Keratinocyte (primary cell): ENCODE measurements at regions not wholly inside any gene's neighbourhood (a gene's known extent, or its start where the extent isn't known, plus 50 kb on each side); places are given as distances from the start of the nearest gene placed in this dataset.
"Not testable (repeated sequence)": the region's sequence is repeated elsewhere in the genome, so short reads cannot be mapped to it uniquely, and the experiment has no call there.

Experiments
- DNase-seq: peaks from one replicate; pipeline ENCODE4 v3.0.0-alpha.2; 2011; ENCODE audit warnings: low read depth, missing footprints, low spot score
- FAIRE-seq: peaks from 2 replicates; lab custom pipeline; 2011; peaks lifted over from hg19 to GRCh38; lab: Jason Lieb, UNC
- H2AFZ ChIP-seq: 2 replicates; pipeline ENCODE4 v1.6.0; 2012; ENCODE audit warnings: low read length, control low read depth, inconsistent platforms; ENCODE audit not compliant: control insufficient read depth
- H3K27ac ChIP-seq: 2 replicates; pipeline ENCODE4 v1.5.1; 2011; ENCODE audit warnings: low read length; ENCODE audit not compliant: control insufficient read depth, insufficient read depth
- H3K27me3 ChIP-seq: 3 replicates; pipeline ENCODE4 v1.6.0; 2011; ENCODE audit warnings: low read length; ENCODE audit not compliant: control insufficient read depth, insufficient read depth; ENCODE audit errors: extremely low read depth
- H3K36me3 ChIP-seq, 2 experiments: 2 replicates in 1 of 2; 3 replicates in 1 of 2; pipeline ENCODE4 v1.5.1; 2011; ENCODE audit warnings: low read length in 2 of 2, mild to moderate bottlenecking in 1 of 2; ENCODE audit not compliant: control insufficient read depth in 2 of 2, insufficient read depth in 2 of 2; ENCODE audit errors: extremely low read depth in 1 of 2
- H3K4me1 ChIP-seq: 3 replicates; pipeline ENCODE4 v1.5.1; 2011; ENCODE audit warnings: low read length; ENCODE audit not compliant: control insufficient read depth, insufficient read depth; ENCODE audit errors: extremely low read depth
- H3K4me2 ChIP-seq: 3 replicates; pipeline ENCODE4 v1.6.0; 2011; ENCODE audit warnings: low read depth, low read length; ENCODE audit not compliant: control insufficient read depth, insufficient read depth; ENCODE audit errors: extremely low read depth
- H3K4me3 ChIP-seq, 3 experiments: fragments of 200-600 bp in 1 of 3; sonication (generic) in 1 of 3; 2 replicates in 2 of 3; 3 replicates in 1 of 3; pipeline ENCODE4 v1.5.1; 2011 to 2016; ENCODE audit warnings: low read length in 3 of 3, mild to moderate bottlenecking in 3 of 3, control low read depth in 2 of 3, inconsistent platforms in 1 of 3, low read depth in 1 of 3, mixed read lengths in 1 of 3, mixed run types in 1 of 3, moderate library complexity in 1 of 3; ENCODE audit not compliant: control insufficient read depth in 2 of 3, insufficient read depth in 2 of 3; ENCODE audit errors: extremely low read depth in 1 of 3
- H3K79me2 ChIP-seq: 2 replicates; pipeline ENCODE4 v1.6.0; 2012; ENCODE audit warnings: low read length; ENCODE audit not compliant: control insufficient read depth, insufficient read depth
- H3K9ac ChIP-seq: 3 replicates; pipeline ENCODE4 v1.6.0; 2011; ENCODE audit warnings: low read length; ENCODE audit not compliant: control insufficient read depth, insufficient read depth; ENCODE audit errors: extremely low read depth
- H3K9me1 ChIP-seq: 3 replicates; pipeline ENCODE4 v1.6.0; 2011; ENCODE audit warnings: low read length; ENCODE audit not compliant: control insufficient read depth, insufficient read depth; ENCODE audit errors: extremely low read depth
- H3K9me3 ChIP-seq: 2 replicates; pipeline ENCODE4 v1.5.1; 2012; ENCODE audit warnings: low read depth, low read length; ENCODE audit not compliant: control insufficient read depth
- H4K20me1 ChIP-seq: 3 replicates; pipeline ENCODE4 v1.6.0; 2011; ENCODE audit warnings: low read length; ENCODE audit not compliant: control insufficient read depth, insufficient read depth; ENCODE audit errors: extremely low read depth
- EZH2 ChIP-seq: IDR thresholded peaks from one replicate; pipeline ENCODE4 v1.6.1; 2012; ENCODE audit warnings: inconsistent platforms, mild to moderate bottlenecking, low read length, moderate library complexity
- dilution Hi-C: fragments of 300-500 bp; cut with MboI; formaldehyde crosslinking; loops from one replicate; pipeline ENCODE4 v1.7.0; 2020; ENCODE audit warnings: low sequenced_read_pairs; ENCODE audit not compliant: extremely low pct_ligation_motif_present
- TF ChIP-seq, protein P1 (sequence below), 3 experiments: IDR thresholded peaks in 1 of 3; conservative IDR thresholded peaks in 1 of 3; optimal IDR thresholded peaks in 1 of 3; 2 replicates in 2 of 3; 3 replicates in 1 of 3; pipeline versions ENCODE3 to v1.5.1; 2011; ENCODE audit warnings: low read length in 3 of 3, mild to moderate bottlenecking in 3 of 3, moderate library complexity in 2 of 3, control low read depth in 1 of 3, inconsistent platforms in 1 of 3; ENCODE audit not compliant: insufficient read depth in 2 of 3; ENCODE audit errors: extremely low read depth in 1 of 3

DNA sequence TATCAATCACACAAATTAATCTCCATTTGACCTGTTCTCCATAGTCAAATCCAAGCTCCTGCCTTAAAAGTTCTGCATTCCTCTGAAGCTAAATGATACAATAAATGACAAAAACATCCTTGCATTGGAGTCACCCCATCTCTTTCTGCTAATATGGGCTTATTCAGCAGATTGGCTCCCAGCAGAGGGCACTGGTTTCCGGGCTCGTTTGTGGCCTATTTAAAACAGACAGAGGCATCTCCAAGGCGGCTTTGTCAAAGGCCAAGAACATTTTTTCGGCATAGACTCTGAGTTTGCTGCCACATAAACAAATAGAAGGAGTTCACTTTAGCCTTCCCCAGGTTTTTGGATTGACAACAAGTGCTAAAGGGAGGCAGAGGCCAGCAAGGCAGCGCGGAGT, 204.4 kb upstream of the RASGRP1 start:
- H3K9me3 ChIP-seq = no peaks in the 10 kb centered on the region
- no peak for DNase-seq
- H3K9ac ChIP-seq = no peak overlapping the region
- no peak for FAIRE-seq
- no peak overlapping the region for H3K4me3 ChIP-seq
- no peak overlapping the region for H3K27ac ChIP-seq
- H3K9me1 ChIP-seq = no peaks in the 10 kb centered on the region
- H2AFZ ChIP-seq = no peak overlapping the region
- no peaks in the 10 kb centered on the region for H3K79me2 ChIP-seq
- TF ChIP-seq, protein P1, sequence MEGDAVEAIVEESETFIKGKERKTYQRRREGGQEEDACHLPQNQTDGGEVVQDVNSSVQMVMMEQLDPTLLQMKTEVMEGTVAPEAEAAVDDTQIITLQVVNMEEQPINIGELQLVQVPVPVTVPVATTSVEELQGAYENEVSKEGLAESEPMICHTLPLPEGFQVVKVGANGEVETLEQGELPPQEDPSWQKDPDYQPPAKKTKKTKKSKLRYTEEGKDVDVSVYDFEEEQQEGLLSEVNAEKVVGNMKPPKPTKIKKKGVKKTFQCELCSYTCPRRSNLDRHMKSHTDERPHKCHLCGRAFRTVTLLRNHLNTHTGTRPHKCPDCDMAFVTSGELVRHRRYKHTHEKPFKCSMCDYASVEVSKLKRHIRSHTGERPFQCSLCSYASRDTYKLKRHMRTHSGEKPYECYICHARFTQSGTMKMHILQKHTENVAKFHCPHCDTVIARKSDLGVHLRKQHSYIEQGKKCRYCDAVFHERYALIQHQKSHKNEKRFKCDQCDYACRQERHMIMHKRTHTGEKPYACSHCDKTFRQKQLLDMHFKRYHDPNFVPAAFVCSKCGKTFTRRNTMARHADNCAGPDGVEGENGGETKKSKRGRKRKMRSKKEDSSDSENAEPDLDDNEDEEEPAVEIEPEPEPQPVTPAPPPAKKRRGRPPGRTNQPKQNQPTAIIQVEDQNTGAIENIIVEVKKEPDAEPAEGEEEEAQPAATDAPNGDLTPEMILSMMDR (optimal IDR thresholded peaks at IDR 0.05 in 1 of 3, IDR thresholded peaks at IDR 0.05 in 1 of 3, conservative IDR thresholded peaks at IDR 0.05 in 1 of 3; ENCODE audit: extremely low read depth in 1 of 3, insufficient read depth in 2 of 3, low read length in 3 of 3) = peak; percentile 25 to 45 (median 40)
- no peak for TF ChIP-seq EZH2
- H3K4me1 ChIP-seq = no peaks in the 10 kb centered on the region
- peaks cover 7% of the 10 kb centered on the region for H3K27me3 ChIP-seq
- no peaks in the 10 kb centered on the region for H3K36me3 ChIP-seq
- H4K20me1 ChIP-seq = no peaks in the 10 kb centered on the region
- dilution Hi-C loops = no loop called here
- H3K4me2 ChIP-seq = no peak overlapping the region

DNA sequence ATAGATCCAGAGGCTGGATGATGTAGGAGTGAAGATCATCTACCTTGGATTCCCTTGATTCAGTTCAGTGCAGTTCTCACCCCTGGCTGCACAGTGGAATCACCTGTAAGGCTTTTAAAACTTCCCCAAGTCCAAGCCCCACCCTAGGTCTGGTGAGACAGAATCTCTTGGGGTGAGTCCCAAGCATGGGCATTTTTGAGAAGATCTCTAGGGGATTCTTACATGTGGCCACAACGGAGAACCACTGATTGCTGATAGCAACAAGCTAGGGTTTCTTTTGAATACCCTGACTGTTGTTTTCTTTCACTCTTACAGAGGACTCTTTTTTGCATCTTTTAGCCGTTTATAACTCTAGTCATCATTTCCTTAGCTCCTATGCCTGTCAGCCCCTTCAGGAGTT, 204.9 kb upstream of the RASGRP1 start:
- Histone ChIP-seq H4K20me1 (no peaks in the 10 kb centered on the region), H3K4me1 (no peaks in the 10 kb centered on the region), H3K9me3 (no peaks in the 10 kb centered on the region), H3K9me1 (no peaks in the 10 kb centered on the region), H2AFZ (no peak overlapping the region), H3K36me3 (no peaks in the 10 kb centered on the region), H3K27ac (no peak overlapping the region), H3K9ac (no peak overlapping the region), H3K4me3 (no peak overlapping the region), H3K79me2 (no peaks in the 10 kb centered on the region), H3K4me2 (no peak overlapping the region), H3K27me3 (peaks cover 7% of the 10 kb centered on the region)
- TF ChIP-seq, protein P1 (optimal IDR thresholded peaks at IDR 0.05 in 1 of 3, IDR thresholded peaks at IDR 0.05 in 1 of 3, conservative IDR thresholded peaks at IDR 0.05 in 1 of 3; ENCODE audit: extremely low read depth in 1 of 3, insufficient read depth in 2 of 3, low read length in 3 of 3) = no peak
- TF ChIP-seq EZH2 = no peak
- FAIRE-seq (no peak), DNase-seq (no peak)
- dilution Hi-C loops = no loop called here

GRCh38 chr15:38774076-38774475, 209.5 kb upstream of the RASGRP1 start:
- H3K9ac ChIP-seq, H3K36me3 ChIP-seq, H3K4me1 ChIP-seq, dilution Hi-C loops, FAIRE-seq, H3K79me2 ChIP-seq, H3K4me2 ChIP-seq, H4K20me1 ChIP-seq, DNase-seq, H3K27ac ChIP-seq, H2AFZ ChIP-seq, H3K9me3 ChIP-seq, H3K27me3 ChIP-seq, H3K4me3 ChIP-seq, H3K9me1 ChIP-seq: not testable (repeated sequence)
